Ascending aorta (tissue), 2 donors: ENCODE measurements at regions not wholly inside any gene's neighbourhood (a gene's known extent, or its start where the extent isn't known, plus 50 kb on each side); places are given as distances from the start of the nearest gene placed in this dataset.

Experiments
- DNase-seq, 2 donors: peaks; one replicate each; pipeline ENCODE4 v3.0.0-alpha.2; 2019; ENCODE audit warnings: low spot score in 2 of 2
- H3K27ac ChIP-seq, 2 donors: fragments of 200-600 bp; sonication (generic); one replicate each; pipeline ENCODE4 v1.5.1; 2016 to 2017; ENCODE audit warnings: mild to moderate bottlenecking in 1 of 2
- H3K27me3 ChIP-seq: fragments of 200-600 bp; sonication (generic); one replicate; pipeline ENCODE4 v1.5.1; 2017
- H3K36me3 ChIP-seq, 2 donors: fragments of 200-600 bp; sonication (generic); one replicate each; pipeline ENCODE4 v1.5.1; 2016
- H3K4me1 ChIP-seq, 2 donors: fragments of 200-600 bp; sonication (generic); one replicate each; pipeline ENCODE4 v1.5.1; 2016 to 2017; ENCODE audit warnings: mild to moderate bottlenecking in 1 of 2
- H3K4me3 ChIP-seq, 2 donors: fragments of 200-600 bp; sonication (generic); one replicate each; pipeline ENCODE4 v1.5.1; 2016 to 2017; ENCODE audit warnings: mild to moderate bottlenecking in 1 of 2
- H3K9me3 ChIP-seq, 2 donors: fragments of 200-600 bp; sonication (generic); one replicate each; pipeline ENCODE4 v1.5.1; 2016
- intact Hi-C: fragments of 100-400 bp; cut with DNase I; formaldehyde crosslinking; loops from one replicate; pipeline ENCODE4 v1.15.1; 2023
- TF ChIP-seq, protein P1 (sequence below), 3 experiments: fragments of 200-600 bp in 2 of 3; fragments of 450-650 bp in 1 of 3; sonication (generic) in 2 of 3; IDR thresholded peaks; one replicate each; pipeline ENCODE4 v1.5.1; 2016 to 2019; ENCODE audit warnings: antibody characterized with exemption in 3 of 3, mild to moderate bottlenecking in 1 of 3, moderate library complexity in 1 of 3

DNA sequence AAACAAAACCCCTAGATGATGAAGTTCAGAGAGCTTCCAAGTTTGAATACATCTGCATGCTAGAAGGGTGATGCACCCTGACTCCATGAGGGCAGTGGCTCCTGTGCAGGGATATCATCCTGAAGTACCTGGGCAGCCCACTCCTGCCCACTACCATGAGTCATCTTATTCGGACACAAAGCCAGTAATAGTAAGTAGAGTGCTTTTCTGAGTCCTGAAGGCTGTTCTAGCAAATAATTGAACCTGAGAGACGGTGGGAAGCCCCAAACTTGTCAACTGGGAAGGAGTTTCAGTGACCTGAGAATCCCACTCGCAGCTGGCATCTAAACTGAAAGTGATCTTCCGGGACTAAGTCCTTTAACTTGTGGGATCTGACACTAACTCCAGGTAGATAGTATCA, 152.9 kb upstream of the COL21A1 start:
- no peaks in the 10 kb centered on the region for H3K9me3 ChIP-seq
- TF ChIP-seq, protein P1, sequence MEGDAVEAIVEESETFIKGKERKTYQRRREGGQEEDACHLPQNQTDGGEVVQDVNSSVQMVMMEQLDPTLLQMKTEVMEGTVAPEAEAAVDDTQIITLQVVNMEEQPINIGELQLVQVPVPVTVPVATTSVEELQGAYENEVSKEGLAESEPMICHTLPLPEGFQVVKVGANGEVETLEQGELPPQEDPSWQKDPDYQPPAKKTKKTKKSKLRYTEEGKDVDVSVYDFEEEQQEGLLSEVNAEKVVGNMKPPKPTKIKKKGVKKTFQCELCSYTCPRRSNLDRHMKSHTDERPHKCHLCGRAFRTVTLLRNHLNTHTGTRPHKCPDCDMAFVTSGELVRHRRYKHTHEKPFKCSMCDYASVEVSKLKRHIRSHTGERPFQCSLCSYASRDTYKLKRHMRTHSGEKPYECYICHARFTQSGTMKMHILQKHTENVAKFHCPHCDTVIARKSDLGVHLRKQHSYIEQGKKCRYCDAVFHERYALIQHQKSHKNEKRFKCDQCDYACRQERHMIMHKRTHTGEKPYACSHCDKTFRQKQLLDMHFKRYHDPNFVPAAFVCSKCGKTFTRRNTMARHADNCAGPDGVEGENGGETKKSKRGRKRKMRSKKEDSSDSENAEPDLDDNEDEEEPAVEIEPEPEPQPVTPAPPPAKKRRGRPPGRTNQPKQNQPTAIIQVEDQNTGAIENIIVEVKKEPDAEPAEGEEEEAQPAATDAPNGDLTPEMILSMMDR (IDR thresholded peaks at IDR 0.05), result no peak
- intact Hi-C loops, result no loop called here
- no peak overlapping the region for H3K4me3 ChIP-seq
- no peaks in the 10 kb centered on the region for H3K36me3 ChIP-seq
- H3K4me1 ChIP-seq, result peaks cover 0 to 12% of the 10 kb centered on the region in 2 donors
- no peak for DNase-seq
- no peak overlapping the region for H3K27ac ChIP-seq
- no peaks in the 10 kb centered on the region for H3K27me3 ChIP-seq

DNA sequence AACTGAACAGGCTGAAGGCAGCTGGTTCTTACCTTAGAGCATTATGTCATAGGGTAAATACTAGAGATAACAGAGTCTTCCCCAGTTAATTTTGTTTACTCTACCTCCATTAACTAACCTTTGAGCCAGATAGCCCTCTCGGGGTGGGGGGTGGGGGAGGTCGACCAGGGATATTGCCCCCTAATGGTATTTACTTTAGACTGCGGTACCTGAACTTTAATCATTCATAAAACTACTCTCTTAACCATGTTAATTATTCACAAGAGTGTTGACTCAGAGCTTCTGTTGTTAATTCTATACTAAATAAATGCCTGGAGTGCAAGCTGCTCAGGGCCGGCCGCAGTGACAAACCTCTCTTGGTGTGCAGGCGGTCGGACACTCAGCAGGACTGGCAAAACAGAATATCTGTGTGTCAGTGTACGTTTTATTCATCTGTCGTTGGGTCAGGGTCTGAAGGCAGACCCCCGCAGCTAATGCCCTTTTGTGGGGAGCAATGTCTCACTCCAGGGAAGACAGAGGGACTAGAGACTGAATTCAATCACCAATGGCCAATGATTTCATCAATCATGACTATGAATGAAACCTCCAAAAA, 152.4 kb upstream of the COL21A1 start:
- no peak for DNase-seq
- no peak overlapping the region for H3K27ac ChIP-seq
- H3K27me3 ChIP-seq, result no peaks in the 10 kb centered on the region
- no peaks in the 10 kb centered on the region for H3K36me3 ChIP-seq
- peaks cover 0 to 12% of the 10 kb centered on the region in 2 donors for H3K4me1 ChIP-seq
- no peak overlapping the region for H3K4me3 ChIP-seq
- TF ChIP-seq, protein P1 (IDR thresholded peaks at IDR 0.05), result no peak
- H3K9me3 ChIP-seq, result no peaks in the 10 kb centered on the region
- intact Hi-C loops, result no loop called here

DNA sequence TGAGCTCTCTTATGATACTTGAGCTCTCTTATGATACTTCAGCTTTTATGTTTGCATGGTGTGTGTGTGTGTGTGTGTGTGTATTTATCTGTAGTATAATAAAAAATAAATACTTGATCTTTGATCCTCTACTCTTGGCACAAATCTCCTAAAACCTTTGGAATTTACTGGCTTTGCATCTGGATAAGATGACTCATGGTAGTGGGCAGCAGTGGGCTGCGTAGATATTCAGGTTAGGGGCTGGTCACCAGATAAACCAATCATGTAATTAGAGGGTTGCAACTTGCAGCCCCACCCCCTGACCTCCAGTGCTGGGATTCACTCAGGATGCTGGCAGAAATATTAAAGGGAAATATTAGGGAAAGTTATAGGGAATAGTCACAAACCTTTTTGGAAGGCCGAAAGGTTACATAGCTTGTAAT, 151.9 kb upstream of the COL21A1 start:
- no peak overlapping the region for H3K27ac ChIP-seq
- intact Hi-C loops, result no loop called here
- H3K4me1 ChIP-seq, result peaks cover 0 to 9% of the 10 kb centered on the region in 2 donors
- no peaks in the 10 kb centered on the region for H3K9me3 ChIP-seq
- H3K27me3 ChIP-seq, result no peaks in the 10 kb centered on the region
- no peak overlapping the region for H3K4me3 ChIP-seq
- no peaks in the 10 kb centered on the region for H3K36me3 ChIP-seq
- TF ChIP-seq, protein P1 (IDR thresholded peaks at IDR 0.05), result no peak
- DNase-seq, result no peak

DNA sequence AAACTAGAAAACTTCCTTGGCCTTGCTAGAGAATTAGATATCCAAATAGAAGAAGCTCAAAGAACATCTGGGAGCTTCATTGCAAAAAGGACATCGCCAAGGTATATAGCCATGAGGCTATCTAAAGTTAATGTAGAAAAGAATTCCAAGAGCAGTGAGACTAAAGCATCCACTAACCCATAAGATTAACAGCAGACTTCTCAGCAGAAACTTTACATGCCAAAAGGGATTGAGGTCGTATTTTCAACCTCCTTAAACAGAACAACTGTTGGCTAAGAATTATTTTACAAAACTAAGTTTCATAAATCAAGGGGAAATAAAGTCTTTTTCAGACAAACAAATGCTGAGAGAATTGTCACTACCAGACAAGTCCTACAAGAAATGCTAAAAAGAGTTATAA, 149.1 kb upstream of the COL21A1 start:
- intact Hi-C loops, result no loop called here
- Histone ChIP-seq H3K27ac (no peak overlapping the region), H3K27me3 (no peaks in the 10 kb centered on the region), H3K9me3 (no peaks in the 10 kb centered on the region), H3K4me1 (no peaks in the 10 kb centered on the region), H3K36me3 (no peaks in the 10 kb centered on the region), H3K4me3 (no peak overlapping the region)
- TF ChIP-seq, protein P1 (IDR thresholded peaks at IDR 0.05), result no peak
- DNase-seq, result no peak

DNA sequence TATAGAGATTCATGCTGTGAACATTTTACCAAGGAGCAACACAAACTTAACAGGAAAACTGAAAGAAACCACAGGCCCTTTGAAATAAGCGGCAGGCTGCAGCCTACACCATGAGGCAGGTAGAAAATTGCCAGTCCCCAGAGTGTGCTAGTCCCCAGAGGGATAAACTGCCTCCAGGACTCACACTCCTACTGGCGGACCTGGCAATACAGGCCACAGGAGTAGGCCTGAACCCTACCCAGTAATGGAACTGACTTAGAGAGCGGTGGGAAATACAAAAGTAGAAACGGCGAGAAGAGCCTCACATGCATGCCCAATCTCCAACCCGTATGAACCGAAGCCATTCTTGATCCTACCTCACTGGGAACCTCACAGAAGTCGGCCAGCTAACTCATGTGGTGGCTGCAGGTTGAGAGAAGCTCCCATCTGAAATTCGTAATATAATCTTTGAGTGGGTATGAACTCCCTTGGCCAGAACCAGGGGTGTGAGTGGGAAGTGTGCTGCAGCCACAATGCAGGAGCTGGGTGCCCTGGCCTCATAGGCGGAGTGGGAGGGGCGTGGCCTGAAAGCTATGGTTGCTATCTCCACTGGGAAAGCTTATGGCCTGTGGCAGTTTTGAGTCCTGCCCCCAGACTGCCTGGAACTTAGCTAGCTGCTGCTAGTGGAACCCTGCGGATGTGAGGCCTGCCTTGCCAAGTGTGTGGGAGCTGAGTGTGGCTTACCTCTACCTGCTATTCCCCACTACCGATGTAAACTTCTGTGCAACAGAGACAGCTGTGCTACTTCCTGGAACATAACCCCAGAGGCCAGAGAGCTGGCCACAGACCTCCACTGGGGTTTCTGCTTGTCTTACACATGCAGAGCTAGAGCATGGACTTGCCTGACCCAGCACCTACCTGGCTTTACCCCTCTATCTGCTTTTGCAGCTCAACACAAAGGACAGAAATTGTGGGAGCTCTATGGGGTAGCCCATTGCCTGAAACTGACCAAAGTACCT, 146.5 kb upstream of the COL21A1 start:
- no peak overlapping the region for H3K27ac ChIP-seq
- no peaks in the 10 kb centered on the region for H3K27me3 ChIP-seq
- intact Hi-C loops, result no loop called here
- H3K4me3 ChIP-seq, result no peak overlapping the region
- DNase-seq, result no peak
- H3K36me3 ChIP-seq, result no peaks in the 10 kb centered on the region
- H3K4me1 ChIP-seq, result no peaks in the 10 kb centered on the region
- H3K9me3 ChIP-seq, result no peaks in the 10 kb centered on the region
- TF ChIP-seq, protein P1 (IDR thresholded peaks at IDR 0.05), result no peak
